IMR-90 (cell line): ENCODE measurements at regions not wholly inside any gene's neighbourhood (a gene's known extent, or its start where the extent isn't known, plus 50 kb on each side); places are given as distances from the start of the nearest gene placed in this dataset.

Experiments used
- ATAC-seq: fragments of 200-7000 bp; cut with Tn5 transposase; 2 replicates; pipeline ENCODE4 v1.9.1; 2020; ENCODE audit warnings: low read depth, mild to moderate bottlenecking, moderate library complexity
- BruUV-seq: library from RNA; stranded (reverse); fragments of 400-500 nt; replicated peaks from 2 replicates; lab custom pipeline; 2021; lab: Mats Ljungman, UMichigan
- CTCF ChIA-PET: fragments of 300-600 bp; formaldehyde crosslinking; extraction: SDS; loops from one replicate; lab custom pipeline; 2021; ENCODE audit warnings: antibody characterized with exemption; lab: Yijun Ruan, JAX
- POLR2A ChIA-PET: fragments of 300-600 bp; sonication (Branson Sonifier 250); formaldehyde crosslinking; loops from one replicate; lab custom pipeline; 2022; ENCODE audit warnings: antibody characterized with exemption; ENCODE audit not compliant: unreplicated experiment; lab: Charles Lee
- DNase-seq: peaks from one replicate; pipeline ENCODE4 v3.0.0; 2013
- H2AFZ ChIP-seq: replicated peaks from 2 replicates; pipeline ENCODE3; 2013; ENCODE audit warnings: low read length, mild to moderate bottlenecking; ENCODE audit not compliant: poor library complexity
- H2AK5ac ChIP-seq: 2 replicates; pipeline ENCODE4 v1.6.1; 2013; ENCODE audit warnings: low read depth, low read length, inconsistent platforms
- H2AK9ac ChIP-seq: replicated peaks from 2 replicates; pipeline ENCODE3; 2013; ENCODE audit warnings: mild to moderate bottlenecking, low read depth, low read length, moderate library complexity; ENCODE audit not compliant: poor library complexity
- H2BK120ac ChIP-seq: 2 replicates; pipeline ENCODE4 v1.6.1; 2013; ENCODE audit warnings: low read depth, low read length, inconsistent platforms
- H2BK15ac ChIP-seq: 3 replicates; pipeline ENCODE4 v1.6.1; 2013; ENCODE audit warnings: low read depth, low read length, inconsistent platforms
- H2BK20ac ChIP-seq: 2 replicates; pipeline ENCODE4 v1.6.1; 2013; ENCODE audit warnings: low read depth, mild to moderate bottlenecking, inconsistent platforms, low read length, moderate library complexity
- H2BK5ac ChIP-seq: 2 replicates; pipeline ENCODE4 v1.6.1; 2013; ENCODE audit warnings: mild to moderate bottlenecking, low read depth, low read length, inconsistent platforms; ENCODE audit not compliant: poor library complexity, severe bottlenecking
- H3K14ac ChIP-seq: replicated peaks from 2 replicates; pipeline ENCODE4 v1.6.1; 2013; ENCODE audit warnings: low read depth, low read length, inconsistent platforms
- H3K18ac ChIP-seq: 2 replicates; pipeline ENCODE4 v1.6.1; 2013; ENCODE audit warnings: low read depth, low read length, control low read depth
- H3K23ac ChIP-seq: 2 replicates; pipeline ENCODE4 v1.6.1; 2013; ENCODE audit warnings: low read depth, low read length, inconsistent platforms
- H3K27ac ChIP-seq: 2 replicates; pipeline ENCODE4 v1.5.1; 2013; ENCODE audit warnings: mild to moderate bottlenecking, control low read depth, low read length; ENCODE audit not compliant: insufficient read depth
- H3K27me3 ChIP-seq: 2 replicates; pipeline ENCODE4 v1.6.1; 2013; ENCODE audit warnings: low read length; ENCODE audit not compliant: control insufficient read depth, insufficient read depth
- H3K36me3 ChIP-seq: 2 replicates; pipeline ENCODE4 v1.6.1; 2013; ENCODE audit warnings: low read length, mixed read lengths; ENCODE audit not compliant: control insufficient read depth, insufficient read depth
- H3K4ac ChIP-seq: 2 replicates; pipeline ENCODE4 v1.6.1; 2013; ENCODE audit warnings: low read depth, low read length, inconsistent platforms
- H3K4me1 ChIP-seq: 2 replicates; pipeline ENCODE4 v1.6.1; 2013; ENCODE audit warnings: low read length, mixed read lengths; ENCODE audit not compliant: control insufficient read depth, insufficient read depth
- H3K4me2 ChIP-seq: 2 replicates; pipeline ENCODE4 v1.6.1; 2013; ENCODE audit warnings: low read depth, mild to moderate bottlenecking, control low read depth, low read length, moderate library complexity
- H3K4me3 ChIP-seq: 2 replicates; pipeline ENCODE4 v1.5.1; 2013; ENCODE audit warnings: low read depth, mild to moderate bottlenecking, control low read depth, low read length, moderate library complexity; ENCODE audit not compliant: insufficient read depth
- H3K56ac ChIP-seq: 2 replicates; pipeline ENCODE4 v1.6.1; 2013; ENCODE audit warnings: low read length, inconsistent platforms; ENCODE audit not compliant: insufficient read depth; ENCODE audit errors: extremely low read depth
- H3K79me1 ChIP-seq, 2 experiments: 2 replicates each; pipeline ENCODE4 v1.6.1; 2013; ENCODE audit warnings: low read length in 2 of 2, inconsistent platforms in 1 of 2, low read depth in 1 of 2
- H3K9ac ChIP-seq: 2 replicates; pipeline ENCODE4 v1.6.1; 2013; ENCODE audit warnings: low read depth, low read length, control low read depth
- H3K9me1 ChIP-seq: 2 replicates; pipeline ENCODE4 v1.6.1; 2013; ENCODE audit warnings: low read length, inconsistent platforms; ENCODE audit not compliant: insufficient read depth
- H3K9me3 ChIP-seq: 2 replicates; pipeline ENCODE4 v1.6.1; 2013; ENCODE audit warnings: low read length; ENCODE audit not compliant: control insufficient read depth, insufficient read depth
- H4K20me1 ChIP-seq: 2 replicates; pipeline ENCODE4 v1.6.1; 2013; ENCODE audit warnings: low read length, inconsistent platforms; ENCODE audit not compliant: insufficient read depth
- H4K5ac ChIP-seq: 2 replicates; pipeline ENCODE4 v1.6.1; 2013; ENCODE audit warnings: mild to moderate bottlenecking, low read depth, low read length, control low read depth
- H4K8ac ChIP-seq, 2 experiments: 2 replicates each; pipeline ENCODE4 v1.6.1; 2013; ENCODE audit warnings: low read depth in 2 of 2, low read length in 2 of 2, control low read depth in 1 of 2, inconsistent platforms in 1 of 2
- H4K91ac ChIP-seq: 2 replicates; pipeline ENCODE4 v1.6.1; 2013; ENCODE audit warnings: low read depth, low read length, inconsistent platforms; ENCODE audit not compliant: insufficient read depth
- BHLHE40 ChIP-seq: fragments of 150-350 bp; IDR thresholded peaks from 2 replicates; pipeline ENCODE4 v1.6.1; 2016; ENCODE audit warnings: mild to moderate bottlenecking, low read depth, low read length
- CEBPB ChIP-seq: IDR thresholded peaks from 2 replicates; pipeline ENCODE4 v1.6.1; 2012; ENCODE audit warnings: low read depth, low read length, improper control_type of control experiment
- NFE2L2 ChIP-seq: fragments of 150-350 bp; IDR thresholded peaks from 2 replicates; pipeline ENCODE4 v1.6.1; 2016; ENCODE audit warnings: low read depth, mild to moderate bottlenecking, low read length
- RAD21 ChIP-seq: IDR thresholded peaks from 2 replicates; pipeline ENCODE4 v1.6.1; 2012; ENCODE audit warnings: low read length, improper control_type of control experiment
- dilution Hi-C: fragments of 300-500 bp; cut with HindIII; formaldehyde crosslinking; loops from one replicate; pipeline ENCODE4 v1.14.3; 2018; ENCODE audit warnings: low sequenced_read_pairs; ENCODE audit not compliant: unreplicated experiment
- in situ Hi-C: fragments of 300-500 bp; cut with MboI; formaldehyde crosslinking; loops from 3 replicates; pipeline ENCODE4 v1.14.3; 2019; ENCODE audit warnings: low sequenced_read_pairs, inconsistent platforms, mixed read lengths
- intact Hi-C: fragments of 100-400 bp; cut with micrococcal nuclease; formaldehyde crosslinking; loops from 2 replicates; pipeline ENCODE4 v1.10.0; 2022
- TF ChIP-seq, protein P1 (sequence below): conservative IDR thresholded peaks from 2 replicates; pipeline ENCODE4 v1.5.1; 2012; ENCODE audit warnings: mild to moderate bottlenecking, low read depth, low read length, improper control_type of control experiment
- TF ChIP-seq, protein P2 (sequence below): fragments of 150-350 bp; IDR thresholded peaks from 2 replicates; pipeline ENCODE4 v1.6.1; 2017; ENCODE audit warnings: mild to moderate bottlenecking, antibody characterized with exemption, low read length, low read depth

DNA sequence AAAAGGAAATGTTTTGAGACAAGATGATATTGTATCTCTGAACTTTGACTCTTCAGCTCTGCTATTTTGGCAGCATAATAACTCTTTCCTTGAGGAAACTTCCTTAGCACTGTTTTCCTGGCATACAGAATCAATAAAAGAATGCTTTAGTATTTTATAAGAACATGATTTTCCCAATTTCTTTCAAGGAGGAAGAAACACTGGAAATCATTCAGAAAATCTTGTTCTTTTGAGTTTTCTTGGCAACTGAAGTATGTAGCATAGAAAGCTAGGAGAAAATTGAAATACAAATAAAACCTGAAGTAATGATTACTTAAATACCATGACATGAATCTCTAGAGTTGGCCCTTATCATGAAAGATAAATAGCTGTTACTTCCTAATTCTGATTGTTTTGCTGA is 461.4 kb upstream of the ZNF608 start:
- Histone ChIP-seq H4K8ac (no peak overlapping the region), H3K36me3 (no peaks in the 10 kb centered on the region), H3K27ac (no peak overlapping the region), H3K4me3 (no peak overlapping the region), H2BK15ac (no peak overlapping the region), H3K79me1 (no peaks in the 10 kb centered on the region), H3K14ac (no peak overlapping the region), H2BK5ac (no peak overlapping the region), H3K4me1 (no peaks in the 10 kb centered on the region), H3K9me3 (no peaks in the 10 kb centered on the region), H4K5ac (no peak overlapping the region), H3K9me1 (no peaks in the 10 kb centered on the region), H3K4me2 (no peak overlapping the region), H2AK9ac (no peak overlapping the region), H4K91ac (no peak overlapping the region), H4K20me1 (no peaks in the 10 kb centered on the region), H2AK5ac (no peak overlapping the region), H3K4ac (no peak overlapping the region), H3K27me3 (no peaks in the 10 kb centered on the region), H2BK20ac (no peak overlapping the region), H3K18ac (no peak overlapping the region), H2BK120ac (no peak overlapping the region), H2AFZ (no peak overlapping the region), H3K56ac (no peak overlapping the region), H3K9ac (no peak overlapping the region), H3K23ac (no peak overlapping the region)
- in situ Hi-C loops, result no loop called here
- no peak for DNase-seq
- POLR2A ChIA-PET, result no interaction called here
- CTCF ChIA-PET, result no interaction called here
- no TSS peak for BruUV-seq
- dilution Hi-C loops, result no loop called here
- intact Hi-C loops, result no loop called here
- TF ChIP-seq CEBPB, result no peak
- TF ChIP-seq, protein P1, sequence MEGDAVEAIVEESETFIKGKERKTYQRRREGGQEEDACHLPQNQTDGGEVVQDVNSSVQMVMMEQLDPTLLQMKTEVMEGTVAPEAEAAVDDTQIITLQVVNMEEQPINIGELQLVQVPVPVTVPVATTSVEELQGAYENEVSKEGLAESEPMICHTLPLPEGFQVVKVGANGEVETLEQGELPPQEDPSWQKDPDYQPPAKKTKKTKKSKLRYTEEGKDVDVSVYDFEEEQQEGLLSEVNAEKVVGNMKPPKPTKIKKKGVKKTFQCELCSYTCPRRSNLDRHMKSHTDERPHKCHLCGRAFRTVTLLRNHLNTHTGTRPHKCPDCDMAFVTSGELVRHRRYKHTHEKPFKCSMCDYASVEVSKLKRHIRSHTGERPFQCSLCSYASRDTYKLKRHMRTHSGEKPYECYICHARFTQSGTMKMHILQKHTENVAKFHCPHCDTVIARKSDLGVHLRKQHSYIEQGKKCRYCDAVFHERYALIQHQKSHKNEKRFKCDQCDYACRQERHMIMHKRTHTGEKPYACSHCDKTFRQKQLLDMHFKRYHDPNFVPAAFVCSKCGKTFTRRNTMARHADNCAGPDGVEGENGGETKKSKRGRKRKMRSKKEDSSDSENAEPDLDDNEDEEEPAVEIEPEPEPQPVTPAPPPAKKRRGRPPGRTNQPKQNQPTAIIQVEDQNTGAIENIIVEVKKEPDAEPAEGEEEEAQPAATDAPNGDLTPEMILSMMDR, result no peak
- no peak for TF ChIP-seq NFE2L2
- TF ChIP-seq BHLHE40, result no peak
- TF ChIP-seq RAD21, result no peak
- TF ChIP-seq, protein P2, sequence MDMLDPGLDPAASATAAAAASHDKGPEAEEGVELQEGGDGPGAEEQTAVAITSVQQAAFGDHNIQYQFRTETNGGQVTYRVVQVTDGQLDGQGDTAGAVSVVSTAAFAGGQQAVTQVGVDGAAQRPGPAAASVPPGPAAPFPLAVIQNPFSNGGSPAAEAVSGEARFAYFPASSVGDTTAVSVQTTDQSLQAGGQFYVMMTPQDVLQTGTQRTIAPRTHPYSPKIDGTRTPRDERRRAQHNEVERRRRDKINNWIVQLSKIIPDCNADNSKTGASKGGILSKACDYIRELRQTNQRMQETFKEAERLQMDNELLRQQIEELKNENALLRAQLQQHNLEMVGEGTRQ, result no peak
- no peak for ATAC-seq
